Activated T-cell treated with anti-CD3 and anti-CD28 coated beads for 1 hour (primary cell): ENCODE measurements at regions not wholly inside any gene's neighbourhood (a gene's known extent, or its start where the extent isn't known, plus 50 kb on each side); places are given as distances from the start of the nearest gene placed in this dataset.

Experiments
- DNase-seq: peaks from one replicate; pipeline ENCODE4 v3.0.0-alpha.2; 2020; ENCODE audit warnings: low read depth

DNA sequence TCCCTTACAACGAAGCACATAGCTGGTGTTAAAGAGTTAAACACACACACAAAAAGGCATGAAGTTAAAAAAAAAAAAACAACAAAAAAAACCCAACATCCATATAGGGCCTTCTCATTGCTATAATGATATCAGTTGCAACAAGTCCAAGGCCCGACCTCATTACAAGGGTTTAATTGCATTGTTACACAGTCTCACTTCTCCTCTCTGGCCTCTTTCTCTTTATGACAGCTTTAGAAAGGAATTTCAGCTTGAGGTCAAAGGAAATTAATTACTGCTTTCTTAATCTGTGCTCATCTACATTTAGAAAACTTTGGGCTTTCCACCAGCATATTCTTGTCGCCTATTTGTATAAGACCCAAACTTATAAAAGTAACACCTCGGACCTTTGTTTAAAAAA is 342.1 kb downstream of the NR2F2 start:
- DNase-seq, result no peak

DNA sequence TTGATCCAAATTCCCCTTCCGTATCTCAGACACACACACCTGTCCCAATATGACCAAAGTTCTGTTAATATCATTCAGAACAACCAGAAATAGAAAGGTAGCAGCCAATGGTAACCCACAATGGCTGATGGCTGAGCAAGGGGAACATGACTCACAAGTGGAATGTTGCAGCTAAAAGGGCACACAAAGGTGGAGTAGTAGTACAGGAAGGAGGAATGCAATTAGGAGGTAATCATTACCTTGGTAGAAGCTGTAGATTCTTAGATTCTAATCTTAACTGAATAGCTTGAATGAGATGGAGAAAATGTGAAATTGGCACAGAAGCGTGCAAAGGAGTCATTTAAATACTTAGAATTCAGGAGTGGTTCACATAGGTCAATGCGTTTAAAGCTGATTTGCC is 347.9 kb downstream of the NR2F2 start:
- no peak for DNase-seq

DNA sequence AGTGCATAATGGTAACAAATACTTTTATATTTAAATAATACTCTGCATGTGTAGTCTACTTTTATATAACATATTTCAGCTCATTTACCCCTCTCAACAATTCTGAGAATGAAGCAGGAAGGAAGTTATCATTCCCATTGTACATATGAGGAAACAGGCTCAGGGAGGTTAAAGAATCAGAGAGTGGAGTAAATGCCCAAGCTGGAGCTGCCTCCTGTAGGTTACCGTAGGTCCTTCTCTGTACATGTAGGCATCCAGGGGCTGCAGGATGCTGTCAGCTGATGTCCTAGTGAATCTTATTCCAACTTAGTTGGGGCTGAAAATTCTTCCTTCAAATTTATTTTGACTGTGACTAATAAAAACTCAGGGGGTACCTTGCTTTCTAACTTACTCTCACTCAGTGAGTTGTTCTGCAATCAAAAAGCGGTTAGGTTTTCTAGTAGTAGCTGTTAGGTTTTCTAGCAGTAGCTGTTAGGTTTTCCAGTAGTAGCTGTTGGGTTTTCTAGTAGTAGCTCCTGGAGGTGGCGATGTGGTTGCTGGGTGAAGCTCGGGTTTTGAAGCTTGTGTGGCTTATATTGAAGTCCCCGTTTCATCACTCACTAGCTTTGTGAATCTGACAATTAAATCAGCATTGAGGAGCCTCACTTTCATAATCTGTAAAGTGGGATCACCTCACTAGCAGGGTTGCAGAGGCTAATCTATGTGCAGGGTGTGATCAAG is 357.0 kb downstream of the NR2F2 start:
- DNase-seq, result no peak

DNA sequence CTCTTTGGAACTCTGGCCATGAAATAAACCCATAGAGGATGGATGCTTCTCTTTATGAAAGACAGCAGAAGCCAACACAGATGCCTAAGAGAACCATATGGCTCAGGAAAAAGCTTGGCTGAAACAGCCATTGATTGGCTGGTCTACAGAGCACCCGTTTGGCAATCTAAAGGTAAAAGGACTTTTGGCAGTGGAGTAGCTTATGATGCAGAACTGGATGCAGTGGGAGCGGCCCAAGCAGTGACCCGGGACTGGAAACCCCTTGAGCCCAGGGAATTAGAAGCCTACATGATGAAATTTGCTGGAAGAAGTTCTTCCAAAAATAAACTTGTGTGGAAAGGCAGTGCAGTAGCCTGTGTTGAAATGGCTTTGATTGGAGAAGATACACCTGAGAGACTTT is 360.2 kb downstream of the NR2F2 start:
- no peak for DNase-seq

DNA sequence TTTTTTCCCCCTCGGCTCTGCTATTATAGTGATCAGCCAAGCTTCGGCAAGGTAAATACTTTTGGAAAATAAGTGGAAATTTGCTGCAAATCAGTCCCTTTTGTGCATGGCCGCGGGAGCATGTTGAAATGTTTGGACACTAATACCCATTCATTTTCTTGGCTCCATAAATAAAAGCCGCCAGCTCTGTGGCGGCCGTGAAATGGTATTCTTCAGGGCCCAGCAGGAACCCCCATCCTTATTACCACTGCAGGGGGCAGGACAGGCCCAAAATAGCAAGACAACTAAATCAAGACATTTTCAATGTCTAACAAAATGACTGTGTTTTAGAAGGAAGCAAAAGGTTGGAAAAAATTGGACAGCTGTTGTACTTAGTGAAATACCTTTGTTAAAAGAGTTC is 362.3 kb downstream of the NR2F2 start:
- DNase-seq, result no peak

DNA sequence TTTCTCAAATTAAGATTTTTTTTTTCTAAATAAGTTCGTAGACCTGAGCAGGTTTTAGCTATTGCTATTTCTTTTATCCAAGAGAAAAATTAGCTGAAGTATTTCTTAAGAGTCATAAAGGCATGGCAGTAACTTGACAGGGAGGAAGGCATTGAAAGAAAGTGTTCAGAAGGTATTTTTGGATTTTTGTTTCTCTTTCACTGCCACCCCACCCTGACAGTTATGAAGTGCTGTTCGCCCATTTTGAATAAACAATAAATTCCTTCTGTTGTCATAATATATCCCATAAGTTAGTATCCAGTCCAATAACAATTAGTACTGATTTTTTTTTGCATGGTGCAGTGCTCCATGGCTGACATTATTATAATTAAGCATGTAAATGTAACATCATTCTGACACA is 363.0 kb downstream of the NR2F2 start:
- DNase-seq, result no peak

DNA sequence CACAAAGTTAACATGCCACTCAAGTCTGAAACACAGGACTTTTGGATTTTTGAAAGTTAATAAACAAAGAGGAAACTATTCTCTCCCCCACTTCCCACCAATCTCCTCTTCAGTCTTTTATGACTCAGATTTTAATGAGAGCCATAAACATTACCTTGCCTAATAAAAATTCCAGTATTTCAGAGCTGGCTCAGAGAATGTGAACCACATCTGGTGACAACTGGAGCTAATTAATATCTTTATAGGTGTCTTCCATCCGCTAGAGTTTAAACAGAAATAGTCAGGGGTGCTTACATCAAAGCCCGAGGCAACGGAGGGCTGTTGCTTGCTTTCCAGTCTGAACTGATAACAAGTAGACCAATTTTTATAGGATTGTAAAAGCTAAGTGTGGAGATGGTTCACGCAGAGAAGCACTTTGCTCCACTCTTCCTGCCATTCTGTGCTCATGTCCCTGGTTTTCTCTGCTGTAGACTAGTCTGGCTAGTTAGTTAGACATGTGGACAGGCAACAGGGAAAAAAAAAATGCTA is 363.6 kb downstream of the NR2F2 start:
- no peak for DNase-seq

DNA sequence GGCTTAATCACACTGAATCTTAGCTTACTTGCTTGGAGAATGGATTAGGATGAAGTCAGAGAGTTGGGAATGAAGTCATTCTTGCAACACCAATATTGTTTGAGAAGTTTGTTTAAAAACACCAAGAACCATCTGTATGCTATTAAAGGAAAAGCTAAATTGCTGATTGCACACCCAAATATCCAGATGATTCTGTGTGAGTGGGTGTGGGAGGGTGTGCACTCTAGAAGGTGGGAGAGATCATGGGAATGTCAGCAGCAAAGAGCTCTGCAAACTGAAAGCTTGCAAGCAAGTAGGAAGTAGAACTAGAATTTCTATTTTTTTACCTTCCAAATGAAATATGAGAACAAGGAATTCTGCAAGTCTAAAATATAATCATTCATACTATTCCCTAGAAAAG is 364.9 kb downstream of the NR2F2 start:
- DNase-seq, result no peak

DNA sequence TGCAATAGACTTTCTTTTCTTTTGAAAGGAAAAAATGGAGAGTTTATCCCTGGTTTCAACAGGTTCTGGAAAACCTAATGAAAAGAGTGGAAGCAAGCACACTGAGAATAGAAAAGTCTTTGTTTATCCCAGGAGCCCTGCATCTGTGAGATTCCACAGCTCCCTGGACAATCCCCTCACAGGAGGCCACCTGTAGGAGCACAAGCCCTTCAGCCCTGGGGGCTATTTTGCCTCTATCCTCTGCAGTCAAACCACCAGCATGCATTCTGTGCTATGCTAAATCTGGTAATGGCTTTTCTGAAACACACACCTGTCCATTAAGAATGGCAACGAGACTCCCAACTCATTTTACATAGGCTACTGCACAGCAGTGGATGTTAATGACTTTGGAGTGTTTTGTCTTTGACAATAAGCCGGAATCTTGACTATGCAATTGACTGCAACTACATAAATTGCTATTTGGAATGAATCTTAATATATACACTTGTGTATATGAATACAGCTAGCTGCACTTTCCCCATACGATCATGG is 369.4 kb downstream of the NR2F2 start:
- DNase-seq, result no peak

DNA sequence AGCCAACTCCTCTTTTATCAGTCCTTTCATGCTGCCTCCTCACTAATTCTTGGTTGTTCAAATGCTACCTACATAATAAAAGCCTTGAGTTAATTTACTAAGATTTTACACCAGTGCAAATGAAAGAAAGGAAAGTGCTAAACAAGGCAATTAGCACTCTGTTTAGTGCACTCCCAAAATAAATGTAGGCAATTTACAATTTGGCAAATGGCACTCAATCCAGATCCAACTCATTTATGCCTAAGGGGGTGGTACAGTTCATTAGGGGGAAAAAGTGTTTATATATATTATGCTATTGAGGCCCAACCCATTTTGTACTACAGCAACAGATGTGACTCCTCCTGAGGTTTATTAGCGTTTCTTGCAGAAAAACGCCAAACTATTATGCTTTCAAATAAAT is 370.1 kb downstream of the NR2F2 start:
- DNase-seq, result no peak

DNA sequence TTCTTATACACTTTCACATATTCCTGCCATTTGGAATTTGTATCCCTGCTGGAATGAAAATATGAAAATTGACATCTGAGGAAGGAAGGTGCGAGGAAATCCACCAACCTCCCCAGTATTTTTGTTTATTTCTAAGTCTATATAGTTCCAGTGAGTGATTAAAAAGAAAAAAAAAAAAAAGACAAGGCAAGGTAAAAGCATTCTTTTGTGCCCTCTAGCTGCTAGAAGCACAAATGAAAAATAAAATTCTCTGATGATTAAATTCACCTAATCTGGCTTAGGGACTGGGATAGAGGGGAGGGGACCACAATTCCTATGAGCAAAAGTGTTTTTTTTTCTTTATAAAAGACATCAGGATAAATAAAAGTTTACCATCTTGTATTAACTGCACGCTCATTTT is 370.9 kb downstream of the NR2F2 start:
- no peak for DNase-seq

DNA sequence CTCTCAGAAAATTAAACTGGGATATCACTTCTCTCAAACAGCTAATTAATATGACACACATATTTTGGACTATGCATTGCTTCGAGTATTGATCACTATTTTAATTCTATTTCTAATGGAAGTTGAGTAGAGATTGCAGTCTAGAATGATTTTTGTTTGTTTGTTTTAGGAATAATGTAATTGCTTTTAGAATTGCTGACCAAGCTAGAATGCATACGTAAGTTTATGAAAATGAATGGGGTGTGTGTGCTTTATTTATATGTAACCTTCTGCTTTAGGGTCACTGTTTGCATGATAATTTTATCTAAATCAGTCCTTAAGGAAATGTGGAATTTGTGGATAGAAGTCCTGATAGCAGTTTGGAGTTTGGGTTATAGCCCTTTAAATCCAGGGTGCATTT is 371.4 kb downstream of the NR2F2 start:
- no peak for DNase-seq

DNA sequence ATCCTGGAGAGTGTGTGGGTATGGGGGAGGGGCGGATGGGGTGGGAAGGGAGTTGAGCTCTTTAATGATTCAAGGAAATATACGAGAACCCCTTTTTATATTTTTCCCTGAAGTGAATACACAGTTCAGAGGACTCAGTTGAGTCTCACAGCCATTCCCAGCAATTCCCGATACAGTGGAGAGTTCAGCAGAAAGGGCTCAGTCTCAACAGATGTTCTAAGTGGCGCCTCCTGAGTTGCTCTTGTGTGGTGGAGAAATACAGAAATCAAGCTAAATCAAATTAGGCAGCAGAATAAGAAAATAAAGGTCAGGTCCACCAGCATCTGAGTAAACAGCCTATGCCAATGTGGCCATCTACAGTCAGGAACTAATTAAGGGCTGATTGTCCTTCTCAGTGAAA is 372.1 kb downstream of the NR2F2 start:
- no peak for DNase-seq

DNA sequence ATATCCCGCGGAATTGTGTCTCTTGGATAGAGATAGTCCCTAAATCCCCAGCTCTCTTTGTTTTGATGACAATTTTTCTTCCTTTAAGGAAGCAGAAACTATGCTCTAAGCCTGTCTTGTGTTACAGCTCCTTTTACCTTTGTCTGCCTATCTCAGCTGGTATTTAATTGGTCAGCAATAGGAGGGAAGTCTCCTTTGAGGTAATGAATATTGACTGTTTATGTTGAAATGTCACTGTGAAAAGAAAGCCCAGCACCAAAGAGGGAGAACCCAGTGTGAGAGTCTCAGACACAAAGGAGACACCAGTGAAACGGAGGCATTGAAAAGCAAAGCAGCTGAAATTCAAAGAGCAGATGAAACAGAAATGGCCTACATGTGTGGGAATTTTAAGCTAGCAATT is 372.6 kb downstream of the NR2F2 start:
- DNase-seq, result no peak

DNA sequence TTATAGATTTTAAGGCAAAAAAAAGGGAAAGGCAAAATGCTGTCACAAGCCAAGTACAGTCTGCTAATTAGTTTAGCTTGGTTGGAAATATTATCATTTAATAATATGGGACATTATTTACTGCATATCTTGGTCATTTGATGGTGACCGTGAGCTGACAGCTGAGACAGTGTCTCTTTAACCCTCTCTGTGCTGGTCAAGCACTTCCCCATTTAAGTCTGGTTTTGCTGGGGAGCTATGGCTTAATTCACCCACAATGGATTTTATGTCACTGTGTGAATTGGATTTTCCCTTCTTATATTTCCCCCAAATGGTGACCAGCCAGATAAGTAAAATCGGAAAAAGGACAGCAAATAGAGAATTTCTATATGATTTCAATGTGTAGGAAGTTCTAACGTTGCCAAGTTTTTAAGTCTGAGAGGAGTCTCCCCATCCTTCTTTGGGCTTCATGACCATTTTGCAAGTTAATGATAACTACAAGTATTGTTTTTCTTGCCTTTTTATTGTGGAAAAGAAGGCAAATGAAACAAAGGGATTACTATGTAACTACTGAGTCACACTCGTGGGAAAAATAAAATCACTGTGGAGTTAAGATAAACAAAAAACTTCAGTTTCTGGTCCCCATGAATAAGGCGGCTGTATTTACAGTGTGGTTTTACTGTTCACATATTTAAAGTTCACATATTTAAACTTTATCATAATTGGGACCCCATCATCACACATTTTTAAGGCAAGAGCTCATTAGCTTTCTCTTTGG is 373.5 kb downstream of the NR2F2 start:
- no peak for DNase-seq

DNA sequence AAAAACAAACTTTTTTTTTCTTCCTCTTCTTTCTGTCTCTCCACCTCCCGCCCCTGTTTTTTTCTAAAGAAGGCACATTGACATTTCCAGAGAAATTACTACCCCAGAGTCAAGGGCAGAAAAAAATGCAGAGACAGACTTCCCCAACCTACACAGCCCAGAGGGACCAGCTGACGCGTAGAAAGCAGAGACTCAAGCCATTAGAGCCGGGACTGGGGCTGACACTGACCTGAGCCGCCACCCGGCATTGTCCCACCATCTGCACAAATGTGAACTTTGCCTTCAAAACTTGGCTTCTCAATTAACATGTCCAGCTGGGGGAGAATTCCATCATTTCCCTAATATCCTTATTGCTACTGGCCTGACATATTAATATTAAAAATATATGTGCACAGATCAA is 385.6 kb downstream of the NR2F2 start:
- no peak for DNase-seq

DNA sequence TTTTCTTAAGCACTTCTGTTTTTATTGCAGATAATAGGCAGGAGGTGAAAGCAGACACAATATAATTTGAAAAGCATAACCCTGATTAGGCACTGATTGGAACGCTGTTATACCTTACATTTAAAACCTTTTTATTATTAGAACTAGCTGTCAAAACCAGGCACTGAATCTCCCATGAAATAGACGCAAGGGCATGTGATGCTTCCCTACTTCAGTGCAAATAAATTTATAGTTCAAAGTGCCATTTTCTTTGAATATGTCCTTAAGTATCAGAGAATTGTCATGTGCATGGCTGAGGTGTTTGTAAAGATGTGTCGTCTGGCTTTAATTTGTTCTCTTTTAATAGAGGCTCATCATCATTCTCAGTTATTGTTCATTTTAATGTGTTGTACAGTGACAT is 386.0 kb downstream of the NR2F2 start:
- DNase-seq, result no peak

DNA sequence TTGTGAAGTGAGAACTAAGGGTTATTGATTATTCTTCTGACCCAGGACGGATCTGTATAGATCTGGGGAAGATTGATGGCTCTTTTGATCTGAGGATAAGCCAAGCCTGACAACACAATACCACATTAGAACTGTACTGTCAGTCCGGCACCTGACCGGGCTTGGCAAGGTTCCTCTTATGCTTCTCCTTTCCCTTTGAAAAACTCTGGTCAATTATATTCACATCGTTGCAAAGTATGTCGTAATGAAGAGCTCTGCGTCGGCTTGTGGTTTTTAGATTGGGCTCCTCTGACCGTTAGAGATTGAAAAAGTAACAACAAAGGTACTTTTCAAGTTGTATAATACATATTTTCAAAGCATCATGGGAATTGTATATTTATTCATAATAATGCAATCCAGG is 389.8 kb downstream of the NR2F2 start:
- no peak for DNase-seq

DNA sequence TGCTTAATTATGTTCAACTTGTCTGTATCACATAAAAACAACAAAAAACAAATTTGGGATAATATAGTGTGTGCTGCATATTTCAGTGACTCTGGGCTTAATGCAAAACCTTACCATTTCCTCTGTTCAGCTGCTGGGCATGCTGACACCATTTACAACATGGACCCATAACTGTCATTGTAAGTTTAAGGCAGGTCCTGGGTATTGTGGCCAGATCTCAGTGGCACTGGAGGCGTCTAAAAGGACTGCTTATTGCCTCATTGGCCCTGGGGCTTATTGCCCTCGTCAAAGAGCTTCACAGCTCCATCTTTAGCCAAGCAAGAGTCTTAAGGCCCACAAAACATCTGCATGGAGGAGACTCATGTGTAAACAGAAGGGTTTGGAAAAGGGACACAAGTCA is 390.2 kb downstream of the NR2F2 start:
- no peak for DNase-seq

DNA sequence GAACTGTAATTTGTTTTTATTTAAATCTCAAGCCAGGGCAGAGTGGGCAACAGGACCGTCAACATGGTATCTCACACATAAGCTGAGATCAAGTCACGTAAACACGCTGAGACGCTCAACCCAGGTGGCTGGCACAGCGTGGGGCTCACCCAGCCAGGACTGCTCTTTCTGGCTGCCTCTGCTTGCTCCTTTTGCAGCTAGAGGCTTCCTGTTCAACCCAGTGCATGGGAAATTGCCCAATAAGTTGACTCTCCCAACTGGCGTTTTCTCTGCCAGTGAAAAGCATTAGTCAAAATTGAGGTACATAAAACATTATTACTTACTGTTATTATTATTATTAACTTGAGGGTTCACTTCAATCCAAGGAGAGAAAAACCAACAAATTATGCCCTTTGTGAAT is 398.1 kb downstream of the NR2F2 start:
- no peak for DNase-seq

DNA sequence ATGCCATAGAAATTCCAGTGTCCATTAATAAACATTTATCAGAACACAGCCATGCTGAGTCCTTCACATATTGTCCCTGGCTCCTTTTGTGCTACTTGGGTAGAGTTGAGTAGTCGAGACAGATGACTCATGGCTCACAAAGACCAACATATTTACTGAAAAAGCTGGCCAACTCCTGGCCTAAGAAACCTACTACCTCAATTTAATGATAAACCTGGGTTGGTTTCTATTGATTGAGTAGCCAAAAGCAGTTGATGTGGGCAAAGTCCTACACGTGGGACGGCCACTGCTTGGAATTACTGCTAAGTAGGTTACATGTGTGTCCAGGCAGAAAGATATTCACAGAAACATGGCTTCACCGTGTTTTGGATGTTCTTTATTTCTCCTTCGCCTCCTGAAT is 402.2 kb downstream of the NR2F2 start:
- DNase-seq, result no peak

DNA sequence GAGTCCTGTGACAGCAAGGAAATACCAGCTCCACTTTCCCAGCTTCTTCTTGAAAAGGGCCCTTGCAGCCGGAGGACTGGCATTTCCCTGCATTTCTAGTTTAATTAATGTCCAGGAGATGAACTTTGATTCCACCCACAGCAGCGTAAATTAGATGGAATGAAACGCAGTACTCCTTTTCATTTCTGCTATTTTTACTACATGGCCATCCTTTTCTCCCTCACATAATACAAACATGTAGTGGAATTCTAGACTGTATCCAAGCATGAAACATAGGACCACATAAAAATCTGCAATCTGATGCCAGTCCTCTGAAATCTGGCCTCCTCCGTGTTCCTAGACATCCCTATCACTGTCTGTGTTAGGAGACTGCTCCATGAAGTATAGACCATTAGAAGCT is 403.2 kb downstream of the NR2F2 start:
- no peak for DNase-seq

DNA sequence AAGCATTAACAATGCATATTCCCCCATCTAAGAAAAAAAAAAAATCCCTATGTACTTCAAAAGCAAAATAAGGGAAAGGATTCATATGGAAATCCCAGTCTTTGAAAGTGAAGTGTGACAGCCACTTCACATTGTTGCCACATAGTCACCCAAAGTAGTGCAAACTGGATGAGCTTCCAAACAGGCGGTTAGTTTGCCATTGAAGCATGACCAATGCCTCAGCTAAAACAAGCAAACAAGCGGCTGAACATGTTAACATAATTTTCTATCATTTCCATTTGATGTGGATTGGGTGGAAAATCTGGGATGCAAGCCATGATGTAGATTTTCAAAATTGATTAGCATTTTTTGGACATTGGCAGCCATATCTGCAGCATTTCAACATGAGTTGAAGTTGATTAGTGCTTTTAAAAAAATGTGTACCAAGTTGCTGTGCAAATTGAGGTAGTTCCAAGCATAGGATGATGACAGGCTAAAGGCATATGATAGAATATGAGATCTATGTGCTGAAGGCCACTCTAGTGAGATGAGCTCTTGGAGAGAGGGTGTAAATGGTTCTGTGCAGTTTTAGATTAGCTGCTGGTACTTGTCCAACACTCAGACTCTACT is 405.2 kb downstream of the NR2F2 start:
- no peak for DNase-seq
